HG03565 (cell line): ENCODE measurements at regions not wholly inside any gene's neighbourhood (a gene's known extent, or its start where the extent isn't known, plus 50 kb on each side); places are given as distances from the start of the nearest gene placed in this dataset.

Source experiments
- ATAC-seq: cut with Tn5 transposase; IDR thresholded peaks from one replicate; pipeline ENCODE4 v1.9.1; 2021; ENCODE audit warnings: mild to moderate bottlenecking, moderate library complexity; ENCODE audit not compliant: unreplicated experiment

DNA sequence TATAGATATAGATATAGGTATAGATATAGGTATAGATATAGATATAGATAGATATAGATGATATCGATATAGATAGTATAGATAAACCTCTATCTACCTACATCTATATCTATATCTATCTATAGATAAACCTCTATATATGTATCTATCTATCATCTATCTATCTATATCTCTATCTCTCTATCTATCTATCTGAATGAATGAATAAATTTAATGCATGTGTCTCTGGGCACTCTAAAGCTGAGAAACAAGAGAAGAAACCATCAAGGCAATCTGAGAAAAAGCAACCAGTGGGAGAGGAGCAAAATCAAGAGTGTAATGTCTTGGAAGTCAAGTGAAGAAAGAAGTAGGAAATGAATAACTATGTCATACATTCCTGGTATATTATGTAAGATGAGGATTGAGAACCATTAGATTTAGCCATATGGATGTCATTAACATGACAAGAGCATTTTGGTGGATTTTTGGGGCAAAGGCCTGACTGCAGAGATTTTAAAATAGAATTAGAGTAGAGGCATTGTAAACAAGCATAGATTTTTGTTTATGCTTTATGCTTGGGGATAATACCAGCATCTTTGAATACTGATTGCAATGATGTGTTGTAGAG is 1262.7 kb upstream of the MIR17HG start:
- ATAC-seq, result no peak

DNA sequence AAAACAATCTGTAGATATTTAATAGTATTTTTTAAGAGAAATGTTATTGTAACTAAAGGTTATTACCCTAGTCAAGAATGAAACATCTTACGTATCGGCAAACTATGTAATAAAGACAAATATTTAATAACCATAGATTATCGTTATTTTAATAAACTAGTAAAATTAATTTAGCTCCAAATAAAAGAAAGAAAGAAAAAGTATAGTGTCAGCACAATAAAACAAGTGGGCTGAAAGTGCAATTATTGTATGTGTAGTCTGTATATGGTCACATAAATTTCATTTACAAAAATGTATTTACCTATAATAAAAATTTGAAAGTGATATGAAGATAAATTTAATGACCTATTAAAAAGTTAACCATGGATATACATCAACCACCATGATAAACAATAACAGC is 1258.4 kb upstream of the MIR17HG start:
- no peak for ATAC-seq

DNA sequence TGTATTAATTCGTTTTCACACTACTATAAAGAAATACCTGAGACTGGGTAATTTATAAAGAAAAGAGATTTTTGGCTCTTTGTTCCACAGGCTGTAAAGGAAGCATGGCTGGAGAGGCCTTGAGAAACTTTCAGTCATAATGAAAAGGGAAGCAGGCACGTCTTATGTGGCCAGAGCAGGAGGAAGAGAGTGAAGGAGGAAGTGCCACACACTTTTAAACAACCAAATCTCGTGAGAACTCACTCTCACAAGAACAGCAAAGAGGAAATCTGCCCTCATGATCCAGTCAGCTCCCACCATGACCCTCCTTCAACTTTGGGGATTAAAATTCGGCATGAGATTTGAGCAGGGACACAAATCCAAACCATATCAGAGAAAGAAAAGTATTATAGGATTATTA is 1255.9 kb upstream of the MIR17HG start:
- ATAC-seq, result no peak

DNA sequence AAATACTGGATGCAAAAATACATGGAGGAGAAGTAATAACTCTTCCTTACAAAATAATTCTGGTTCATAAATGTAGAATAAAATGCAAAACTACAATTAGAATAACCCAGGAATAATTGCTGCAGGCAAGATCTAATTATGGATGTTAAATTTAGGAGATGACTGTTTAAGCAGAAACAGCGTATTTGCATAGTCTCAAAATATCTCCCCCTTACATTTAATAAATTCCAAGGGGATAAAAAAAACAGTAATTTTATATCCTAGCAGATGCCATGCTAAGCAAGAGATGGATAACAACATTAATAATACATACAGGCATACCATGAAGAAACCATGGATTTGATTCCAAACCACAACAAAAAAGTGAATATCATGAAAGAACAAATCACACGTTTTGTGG is 1253.1 kb upstream of the MIR17HG start:
- no peak for ATAC-seq

DNA sequence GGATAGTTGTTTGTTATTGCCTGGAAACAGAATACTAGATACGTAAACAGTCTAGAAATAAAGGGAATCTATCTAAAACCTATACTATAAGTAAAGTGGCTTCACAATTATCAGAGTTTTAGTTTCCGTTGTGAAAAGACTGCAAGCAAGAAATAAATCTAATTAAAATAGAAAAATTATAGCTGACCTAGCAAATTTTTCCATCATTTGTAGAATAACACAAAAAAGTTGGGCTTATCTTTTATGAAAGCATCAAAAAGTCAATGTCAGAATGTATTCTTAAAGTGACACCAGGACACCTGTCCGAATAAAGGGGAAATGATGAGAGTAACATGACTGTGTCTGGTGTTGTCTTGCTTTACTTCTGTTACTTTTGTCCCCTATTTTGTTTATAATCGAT is 1248.9 kb upstream of the MIR17HG start:
- ATAC-seq, result no peak

DNA sequence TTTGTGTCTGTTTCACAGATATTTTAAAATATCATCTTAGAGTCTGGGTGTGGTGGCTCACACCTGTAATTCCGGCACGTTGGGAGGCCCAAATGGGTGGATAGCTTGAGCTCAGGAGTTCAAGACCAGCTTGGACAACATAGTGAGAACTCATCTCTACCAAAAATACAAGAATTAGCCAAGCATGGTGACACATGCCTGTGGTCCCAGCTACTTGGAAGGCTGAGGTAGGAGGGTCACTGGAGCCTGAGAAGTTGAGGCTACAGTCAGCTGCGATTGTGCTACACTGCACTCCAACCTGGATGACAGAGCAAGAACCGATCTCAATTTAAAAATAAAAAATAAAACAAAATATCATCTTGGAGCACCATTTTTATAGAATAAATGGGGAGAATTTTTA is 1247.6 kb upstream of the MIR17HG start:
- no peak for ATAC-seq

DNA sequence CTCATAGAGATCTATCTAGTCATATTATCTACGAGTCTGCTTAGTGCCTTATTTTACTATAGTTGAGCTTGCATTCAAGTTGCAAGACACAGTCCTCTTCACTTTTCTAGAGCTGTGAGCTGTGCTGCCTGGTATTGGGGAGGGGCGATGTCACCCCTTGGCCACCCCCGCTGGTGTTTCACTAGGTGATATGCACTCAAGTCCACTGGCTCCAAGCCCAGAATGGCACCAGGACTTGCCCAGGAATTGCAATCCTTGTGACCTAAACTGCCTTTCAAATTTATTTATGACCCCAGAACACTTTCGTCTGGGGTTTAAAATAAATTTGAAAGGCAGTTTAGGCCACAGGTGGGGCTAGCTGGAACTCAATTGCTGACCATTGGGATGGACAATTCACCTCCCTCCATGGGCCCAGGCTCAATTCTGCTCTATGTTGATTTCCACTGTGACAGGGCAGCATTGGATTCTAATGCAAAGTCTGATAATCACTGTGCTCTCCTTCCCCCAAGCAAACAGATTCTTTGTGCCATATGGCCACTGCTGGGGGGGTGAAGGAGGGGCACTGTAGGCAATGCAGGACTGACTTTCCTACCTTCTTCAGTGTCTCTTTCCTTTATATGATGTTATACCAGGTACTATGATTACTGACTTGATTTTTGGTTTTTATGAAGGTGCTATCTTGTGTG is 1244.2 kb upstream of the MIR17HG start:
- ATAC-seq, result no peak

DNA sequence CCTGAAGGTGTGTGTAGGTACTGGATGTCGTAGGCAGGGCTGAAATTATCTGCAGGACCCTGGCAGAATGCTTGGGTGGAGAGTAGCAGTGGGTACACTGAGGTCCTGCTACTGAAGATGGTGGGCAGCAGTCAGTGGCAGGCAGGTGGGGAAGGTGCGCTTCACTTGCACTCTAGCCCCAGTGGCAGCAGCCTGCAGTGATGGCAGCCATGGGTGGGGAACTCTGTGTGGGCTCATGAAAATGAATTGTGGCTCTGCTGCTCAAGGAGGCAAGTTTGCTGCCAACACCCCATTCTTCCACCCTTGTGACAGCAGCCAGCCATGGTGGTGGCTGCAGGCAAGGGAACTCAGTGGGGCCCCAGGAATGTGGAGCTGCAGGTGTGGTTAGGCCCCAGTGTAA is 1242.7 kb upstream of the MIR17HG start:
- ATAC-seq, result no peak

DNA sequence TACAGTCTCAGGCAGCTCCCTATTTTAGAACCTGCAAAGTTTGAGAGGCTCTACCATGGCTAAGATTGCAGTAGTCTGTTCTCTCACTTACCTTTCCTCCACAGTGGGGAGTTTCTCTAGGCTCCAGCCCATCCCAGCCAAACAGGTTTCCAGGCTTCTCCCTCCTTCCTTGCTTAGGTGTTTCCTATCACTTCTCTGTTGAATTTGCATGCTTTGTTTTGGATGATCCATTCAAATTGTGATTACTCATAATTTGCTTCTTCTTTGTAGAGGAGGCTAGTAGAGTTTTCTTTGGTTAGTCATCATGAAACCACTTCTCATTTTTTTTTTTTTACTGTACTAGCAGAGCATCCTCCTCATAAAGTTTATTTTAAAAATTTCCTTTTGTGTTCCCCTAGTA is 1242.2 kb upstream of the MIR17HG start:
- no peak for ATAC-seq

DNA sequence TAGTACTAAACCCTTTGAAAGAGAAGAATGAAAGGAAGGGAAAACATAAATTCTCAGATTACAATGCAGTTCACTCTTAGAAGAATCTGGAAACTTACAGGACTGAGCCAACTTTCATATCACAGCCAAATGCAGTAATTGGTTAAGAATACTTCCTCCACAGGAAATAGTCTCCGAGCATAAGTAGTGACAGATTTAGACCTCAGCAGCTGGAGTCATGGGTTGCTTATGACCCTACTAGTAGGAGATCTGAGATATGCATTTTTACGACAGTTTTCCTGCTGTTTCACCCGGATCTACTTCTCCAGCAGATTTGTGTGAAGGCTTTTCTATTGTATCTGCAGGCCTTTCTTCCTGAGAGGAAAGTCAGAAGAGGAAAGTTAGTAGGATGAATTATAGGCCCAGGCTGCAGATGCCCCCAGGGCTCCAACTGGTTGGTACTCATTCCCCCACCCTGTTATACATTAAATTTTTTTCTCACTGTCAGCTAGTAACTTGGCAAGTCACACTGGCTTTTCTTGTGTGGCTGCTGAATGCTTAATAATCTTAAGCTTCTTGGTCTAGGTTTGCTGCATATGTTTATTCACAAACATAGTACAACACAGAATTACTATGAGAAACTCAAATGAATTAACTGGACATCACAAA is 1241.5 kb upstream of the MIR17HG start:
- ATAC-seq, result no peak

DNA sequence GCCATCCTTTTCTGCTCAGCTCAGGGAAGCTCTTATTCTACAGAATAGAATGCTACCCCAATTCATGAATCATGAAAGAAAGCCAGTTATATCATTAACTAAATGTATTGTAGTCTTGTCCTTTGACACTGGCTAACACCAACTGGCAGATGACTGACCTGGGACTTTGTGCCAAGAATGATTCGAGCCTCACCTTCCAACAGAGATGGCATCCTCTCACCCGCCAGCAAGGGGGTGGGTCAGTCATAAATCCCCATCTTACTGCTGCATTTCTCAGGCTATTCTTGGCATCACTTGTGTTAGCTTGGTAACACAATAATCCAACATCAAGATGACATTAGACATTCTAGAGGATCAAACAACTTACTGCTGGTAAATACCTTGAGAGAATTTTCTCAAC is 1239.8 kb upstream of the MIR17HG start:
- ATAC-seq, result no peak

DNA sequence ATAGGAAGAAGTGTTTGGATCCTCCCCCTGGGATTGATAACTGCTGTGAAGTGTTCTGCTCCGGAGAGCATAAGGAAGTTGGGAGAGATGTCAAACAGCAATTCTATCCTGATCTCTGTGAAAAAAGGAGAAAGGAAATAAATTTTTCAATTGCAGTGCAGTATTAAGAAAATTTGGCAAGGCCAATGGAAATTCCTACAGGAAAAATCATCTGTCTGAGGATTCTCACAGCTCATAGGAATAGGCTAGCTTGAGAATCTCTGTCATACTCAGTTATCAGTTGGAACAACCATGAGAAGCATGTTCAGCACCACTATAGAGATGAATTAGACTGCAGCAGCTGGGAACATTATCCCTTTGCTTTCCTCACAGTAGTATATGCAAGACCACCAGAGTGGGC is 1238.9 kb upstream of the MIR17HG start:
- no peak for ATAC-seq

DNA sequence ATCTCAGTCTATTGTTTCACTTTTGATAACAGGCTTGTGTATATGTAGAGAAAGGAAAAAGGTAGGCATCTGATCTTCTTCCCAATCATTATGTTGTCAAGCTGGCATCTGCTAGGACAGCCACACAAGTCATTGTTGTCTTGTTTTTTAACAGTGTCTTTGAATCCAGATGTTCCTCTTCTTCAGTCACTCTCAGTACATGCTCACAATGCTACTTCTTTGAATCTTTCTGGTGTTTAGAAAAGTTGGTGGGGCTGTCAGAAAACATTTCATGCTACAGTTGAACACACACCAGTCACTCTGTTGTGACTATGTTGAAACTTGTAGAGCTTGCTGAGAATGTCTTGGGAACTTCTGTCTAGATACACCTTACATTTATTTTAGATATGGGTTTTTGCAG is 1231.4 kb upstream of the MIR17HG start:
- no peak for ATAC-seq

DNA sequence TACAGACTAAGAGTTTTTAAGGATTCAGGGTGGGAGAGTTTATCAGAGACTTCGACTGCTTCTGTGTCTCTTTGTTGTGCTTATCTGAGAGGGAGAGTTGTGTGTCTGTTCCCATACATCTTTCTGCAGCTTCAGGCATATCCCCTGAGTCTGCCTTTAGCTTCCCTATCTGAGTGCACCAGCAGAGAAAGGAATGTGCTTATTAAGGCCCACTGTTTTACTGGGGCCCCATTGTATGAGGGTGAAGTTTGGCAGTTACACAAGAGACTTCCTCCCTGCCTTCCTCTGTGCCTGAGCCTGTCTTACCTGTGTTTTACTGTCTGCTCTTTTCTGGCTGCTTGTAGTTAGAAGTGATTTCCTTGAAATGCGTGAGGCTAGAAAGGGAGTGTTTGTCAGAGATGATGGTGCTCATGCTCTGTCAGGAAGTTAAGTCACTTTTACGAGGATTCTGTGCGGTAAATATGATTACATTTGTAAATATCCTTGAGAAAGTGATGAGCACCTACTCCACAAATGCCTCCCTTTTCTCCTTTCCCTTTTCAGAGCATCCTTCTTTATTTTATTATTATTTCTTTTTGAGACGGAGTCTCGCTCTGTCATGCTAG is 1228.9 kb upstream of the MIR17HG start:
- no peak for ATAC-seq

DNA sequence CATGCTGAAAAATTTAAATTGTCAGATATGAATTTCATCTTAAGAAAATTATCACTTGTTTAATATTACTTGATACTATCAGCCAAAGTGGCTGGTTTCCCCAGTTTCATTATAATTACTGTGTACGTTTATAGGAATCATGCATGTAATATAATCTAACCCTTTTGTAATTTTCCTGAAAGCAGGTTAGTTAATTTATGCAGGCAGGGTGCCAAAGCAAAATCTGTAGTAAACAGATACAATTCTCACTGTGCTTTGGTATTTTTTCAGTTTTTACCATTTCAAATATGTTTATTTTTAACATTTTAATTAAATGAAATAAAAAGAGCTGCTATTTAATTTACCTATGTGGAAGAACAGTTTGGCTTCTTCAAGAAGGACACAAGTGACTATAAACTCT is 1227.5 kb upstream of the MIR17HG start:
- ATAC-seq, result no peak

DNA sequence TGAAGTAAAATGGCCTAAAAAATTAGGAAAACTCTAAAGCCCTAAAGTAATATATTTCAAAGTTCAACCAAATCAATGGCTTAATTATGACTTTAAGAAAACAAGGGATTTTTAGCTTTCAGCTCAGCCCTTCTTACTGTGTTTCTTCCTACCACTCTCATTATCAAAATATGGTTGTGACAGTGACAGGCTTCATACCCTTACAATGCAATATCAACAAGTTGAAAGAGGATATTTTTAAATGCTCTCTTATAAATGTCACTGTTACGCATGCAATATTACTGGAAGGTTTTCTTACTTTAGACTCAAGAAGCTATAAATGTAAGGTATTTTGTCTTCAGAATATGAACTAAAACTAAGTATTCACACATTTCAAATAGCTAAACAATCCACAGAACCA is 1225.7 kb upstream of the MIR17HG start:
- no peak for ATAC-seq

DNA sequence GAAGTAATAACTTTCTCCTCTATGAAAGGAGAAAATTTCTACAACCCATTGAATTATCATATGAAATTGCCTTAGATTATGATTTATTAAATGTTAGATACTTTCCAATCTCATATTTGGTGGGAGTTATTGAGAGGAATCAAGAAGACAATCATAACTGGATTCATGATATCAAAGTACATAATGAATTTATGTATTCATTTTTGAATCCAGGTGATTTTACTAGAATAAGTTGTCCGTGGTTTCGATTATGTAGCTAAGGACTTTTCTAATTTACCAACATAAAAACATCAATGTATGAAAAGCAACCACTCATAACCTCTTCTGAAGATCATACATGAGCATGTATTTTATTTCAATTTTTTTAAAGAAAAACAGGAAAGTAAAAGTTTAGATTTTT is 1225.0 kb upstream of the MIR17HG start:
- ATAC-seq, result no peak

DNA sequence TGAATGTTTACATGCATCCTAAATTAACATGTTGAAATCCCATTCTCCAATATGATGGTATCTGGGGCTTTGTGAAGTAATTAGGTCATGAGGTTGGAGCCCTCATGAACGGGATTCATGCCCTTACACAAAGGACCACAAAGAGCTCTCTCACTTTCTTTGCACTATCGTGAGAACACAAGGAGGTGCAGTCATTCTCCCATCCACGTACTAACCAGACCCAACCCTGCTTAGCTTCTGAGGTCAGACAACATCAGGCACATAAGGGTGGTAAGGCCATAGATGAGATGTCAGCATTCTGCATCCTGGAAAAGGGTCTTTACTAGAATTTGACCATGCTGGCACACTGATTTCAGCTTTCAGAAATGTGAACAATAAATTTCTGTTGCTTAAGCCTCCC is 1211.9 kb upstream of the MIR17HG start:
- ATAC-seq, result no peak

DNA sequence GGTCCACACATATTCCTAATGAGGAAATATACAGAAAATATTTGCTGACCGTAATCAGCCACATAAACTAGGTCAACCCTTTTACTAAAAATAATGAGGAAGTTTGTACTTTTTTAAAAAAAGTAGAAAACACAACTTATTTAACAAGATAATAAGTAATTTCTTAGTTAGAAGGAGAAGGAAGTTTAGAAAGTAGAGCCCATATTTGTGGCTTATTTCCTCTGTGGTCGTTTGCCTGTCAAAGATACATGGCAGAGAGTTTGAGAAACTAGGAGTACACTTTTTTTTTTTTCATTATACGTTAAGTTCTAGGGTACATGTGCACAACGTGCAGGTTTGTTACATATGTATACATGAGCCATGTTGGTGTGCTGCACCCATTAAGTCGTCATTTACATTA is 1205.2 kb upstream of the MIR17HG start:
- no peak for ATAC-seq

DNA sequence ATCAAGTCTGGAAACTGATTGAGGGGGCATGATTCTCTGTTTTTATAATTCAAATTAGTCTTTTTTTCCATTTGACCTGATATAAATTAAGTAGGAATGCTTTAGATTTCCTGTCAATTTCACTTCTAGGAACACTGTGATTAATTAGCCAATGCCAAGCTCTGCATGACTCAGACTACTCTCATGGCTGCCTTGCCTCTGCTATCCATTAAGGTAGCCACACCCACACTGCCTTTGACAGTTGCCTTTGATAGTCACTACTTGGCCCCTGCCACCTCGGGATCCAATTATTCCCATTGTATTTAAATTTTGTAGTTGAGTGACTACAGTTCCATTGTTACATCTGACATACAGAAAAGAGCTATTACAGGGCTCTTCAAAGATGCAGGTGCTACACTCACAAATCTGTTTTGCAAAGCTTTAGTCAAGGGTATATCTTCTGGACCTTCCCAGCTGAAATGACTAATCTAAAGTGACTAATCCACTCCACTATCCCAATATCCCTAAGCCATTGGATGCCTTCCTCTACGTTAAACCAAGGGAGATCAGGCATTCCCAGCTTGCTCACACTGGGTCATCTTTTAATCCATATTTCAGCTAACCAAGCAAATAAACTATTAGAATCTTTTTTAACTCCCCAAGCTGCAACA is 1193.1 kb upstream of the MIR17HG start:
- ATAC-seq, result no peak

DNA sequence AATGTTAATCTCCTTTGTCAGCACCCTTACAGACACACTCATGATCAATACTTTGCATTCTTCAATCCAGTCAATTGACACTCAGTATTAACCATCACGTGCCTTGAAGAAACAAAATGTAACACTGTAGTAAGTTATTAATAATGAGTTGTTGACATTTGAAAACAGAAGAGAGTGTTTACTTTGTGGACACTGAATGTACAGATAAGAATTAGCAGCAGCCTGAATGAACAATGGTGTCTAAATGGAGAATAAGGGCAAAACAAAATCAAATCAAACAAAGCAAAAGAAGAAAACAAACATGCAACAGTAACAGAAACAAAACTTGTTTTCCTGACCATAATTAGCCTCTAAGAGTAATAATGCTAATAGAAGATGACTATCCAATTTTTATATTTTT is 1191.1 kb upstream of the MIR17HG start:
- no peak for ATAC-seq

DNA sequence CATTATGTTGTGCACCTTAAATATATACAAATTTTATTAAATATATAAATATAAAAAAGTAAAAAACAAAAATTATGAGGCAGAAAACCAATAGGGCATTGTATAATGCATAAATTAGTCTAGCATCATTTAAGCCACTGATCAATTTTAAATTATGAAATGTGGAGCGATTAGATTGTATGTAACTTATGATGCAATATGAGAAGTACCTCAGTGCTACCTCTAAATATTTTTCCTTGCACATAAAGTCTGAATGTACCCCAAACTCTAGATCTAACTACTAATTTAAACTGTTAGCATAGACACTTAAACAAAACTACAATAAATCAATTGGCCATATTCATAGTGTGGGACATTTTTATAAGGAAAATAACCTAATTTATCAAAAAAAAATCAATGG is 1178.5 kb upstream of the MIR17HG start:
- ATAC-seq, result no peak
